ENCODE measurements at regions not wholly inside any gene's neighbourhood (a gene's known extent, or its start where the extent isn't known, plus 50 kb on each side); places are given as distances from the start of the nearest gene placed in this dataset.
"Not testable (repeated sequence)": the region's sequence is repeated elsewhere in the genome, so short reads cannot be mapped to it uniquely, and the experiment has no call there.

DNA sequence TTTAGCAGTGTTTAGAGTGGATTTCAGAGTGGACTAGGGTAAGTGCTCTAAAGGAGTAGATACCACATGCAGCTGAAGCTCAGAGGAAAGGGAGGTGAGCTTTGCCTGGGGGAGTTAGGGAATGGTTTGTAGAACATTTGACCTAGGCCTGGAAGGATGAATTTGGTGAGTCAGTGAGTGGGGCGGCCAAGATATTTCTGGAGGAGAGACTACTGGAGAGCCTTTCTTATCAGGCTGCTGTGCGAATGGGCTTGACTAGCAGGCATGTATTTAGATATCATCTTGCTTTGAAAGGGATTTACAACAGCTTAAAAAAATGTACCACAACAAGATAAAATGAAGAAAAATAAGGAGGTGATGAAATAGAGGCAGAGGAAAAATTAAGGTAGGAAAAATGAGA lies 77.8 kb upstream of the ROPN1 start:
- H3K36me3 ChIP-seq (ENCODE audit: control insufficient read depth, insufficient read depth, low read length, severe bottlenecking); H3K9ac ChIP-seq (ENCODE audit: low read length); H3K27me3 ChIP-seq (replicated peaks; ENCODE audit: control insufficient read depth, insufficient read depth, low read length); H3K4me1 ChIP-seq (ENCODE audit: control insufficient read depth, insufficient read depth, low read length); H3K9me3 ChIP-seq (ENCODE audit: control insufficient read depth, low read length); H3K4me3 ChIP-seq (ENCODE audit: low read length): not testable (repeated sequence)
- DNase-seq (ENCODE audit: low read depth): peak; percentile 43

DNA sequence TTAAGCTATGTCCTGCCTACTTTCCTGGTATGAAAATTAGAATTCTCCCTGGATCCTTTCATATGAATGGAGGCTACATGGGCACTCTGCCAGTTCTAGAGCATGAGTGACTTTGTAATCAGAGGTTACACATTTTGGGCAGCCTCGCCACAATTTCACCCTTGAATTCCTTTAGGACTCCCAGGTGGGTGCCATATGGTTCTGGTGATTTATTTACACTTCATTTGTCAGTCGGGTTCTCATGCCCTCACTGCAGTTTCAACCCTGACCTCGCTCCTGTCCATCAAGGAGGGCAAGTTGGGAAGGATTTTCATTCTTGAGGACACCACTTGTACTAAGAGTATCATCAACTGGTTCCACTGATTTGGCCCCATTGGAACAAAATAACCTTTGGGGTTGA lies 83.2 kb upstream of the ROPN1 start:
- not testable (repeated sequence) for H3K36me3 ChIP-seq (ENCODE audit: control insufficient read depth, insufficient read depth, low read length, severe bottlenecking); H3K9me3 ChIP-seq (ENCODE audit: control insufficient read depth, low read length); H3K4me3 ChIP-seq (ENCODE audit: low read length); DNase-seq (ENCODE audit: low read depth); H3K4me1 ChIP-seq (ENCODE audit: control insufficient read depth, insufficient read depth, low read length); H3K9ac ChIP-seq (ENCODE audit: low read length); H3K27me3 ChIP-seq (replicated peaks; ENCODE audit: control insufficient read depth, insufficient read depth, low read length)

DNA sequence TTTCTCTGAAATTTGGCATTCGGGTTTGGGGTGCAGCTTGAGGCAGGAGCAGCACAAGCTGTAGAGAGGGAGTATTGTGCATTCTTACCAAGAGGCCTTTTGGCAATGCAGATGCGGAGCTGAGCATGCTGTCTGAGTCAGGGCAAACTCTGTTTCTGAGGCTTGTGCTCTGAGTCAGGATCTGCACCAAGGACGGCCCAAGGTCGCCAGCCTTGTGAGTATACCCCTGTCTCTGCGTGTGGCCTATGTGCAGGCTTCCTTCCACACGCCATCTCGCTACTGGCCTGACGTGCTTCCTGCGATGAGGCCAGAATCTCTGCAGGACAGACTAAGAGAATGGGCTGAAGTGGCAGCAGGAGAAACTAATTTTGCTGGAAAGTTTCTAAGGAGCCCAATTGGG lies 83.8 kb upstream of the ROPN1 start:
- no peaks in the 10 kb centered on the region for H3K9me3 ChIP-seq (ENCODE audit: control insufficient read depth, low read length)
- H3K36me3 ChIP-seq (ENCODE audit: control insufficient read depth, insufficient read depth, low read length, severe bottlenecking): no peaks in the 10 kb centered on the region
- DNase-seq (ENCODE audit: low read depth): peak; percentile 37
- H3K27me3 ChIP-seq (replicated peaks; ENCODE audit: control insufficient read depth, insufficient read depth, low read length): no peaks in the 10 kb centered on the region
- peaks cover 7% of the 10 kb centered on the region for H3K4me1 ChIP-seq (ENCODE audit: control insufficient read depth, insufficient read depth, low read length)
- H3K4me3 ChIP-seq (ENCODE audit: low read length): no peak overlapping the region
- H3K9ac ChIP-seq (ENCODE audit: low read length): no peak overlapping the region

DNA sequence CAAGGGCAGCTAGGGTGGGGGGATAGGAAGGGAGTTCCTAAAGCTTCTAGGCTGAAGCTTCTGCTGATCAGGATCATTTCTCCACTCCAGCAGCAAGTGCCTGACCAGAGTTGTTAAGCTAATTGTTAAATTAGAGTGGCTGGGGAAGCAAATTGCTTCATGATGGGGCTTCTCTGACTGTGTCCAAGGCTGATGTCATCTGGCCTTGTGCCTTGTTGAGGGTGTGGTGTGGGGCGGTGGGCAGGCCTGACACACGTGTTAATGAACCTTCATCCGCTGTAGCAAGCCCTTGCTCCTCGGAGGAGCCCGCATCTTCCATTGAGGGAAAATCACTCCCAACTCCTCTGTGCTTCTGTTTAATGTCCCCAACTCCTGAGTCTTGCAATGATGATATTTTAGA lies 84.3 kb upstream of the ROPN1 start:
- Histone ChIP-seq H3K4me3 (ENCODE audit: low read length) (no peak overlapping the region), H3K36me3 (ENCODE audit: control insufficient read depth, insufficient read depth, low read length, severe bottlenecking) (no peaks in the 10 kb centered on the region), H3K4me1 (ENCODE audit: control insufficient read depth, insufficient read depth, low read length) (peaks cover 7% of the 10 kb centered on the region), H3K27me3 (replicated peaks; ENCODE audit: control insufficient read depth, insufficient read depth, low read length) (no peaks in the 10 kb centered on the region), H3K9me3 (ENCODE audit: control insufficient read depth, low read length) (no peaks in the 10 kb centered on the region), H3K9ac (ENCODE audit: low read length) (no peak overlapping the region)
- no peak for DNase-seq (ENCODE audit: low read depth)

DNA sequence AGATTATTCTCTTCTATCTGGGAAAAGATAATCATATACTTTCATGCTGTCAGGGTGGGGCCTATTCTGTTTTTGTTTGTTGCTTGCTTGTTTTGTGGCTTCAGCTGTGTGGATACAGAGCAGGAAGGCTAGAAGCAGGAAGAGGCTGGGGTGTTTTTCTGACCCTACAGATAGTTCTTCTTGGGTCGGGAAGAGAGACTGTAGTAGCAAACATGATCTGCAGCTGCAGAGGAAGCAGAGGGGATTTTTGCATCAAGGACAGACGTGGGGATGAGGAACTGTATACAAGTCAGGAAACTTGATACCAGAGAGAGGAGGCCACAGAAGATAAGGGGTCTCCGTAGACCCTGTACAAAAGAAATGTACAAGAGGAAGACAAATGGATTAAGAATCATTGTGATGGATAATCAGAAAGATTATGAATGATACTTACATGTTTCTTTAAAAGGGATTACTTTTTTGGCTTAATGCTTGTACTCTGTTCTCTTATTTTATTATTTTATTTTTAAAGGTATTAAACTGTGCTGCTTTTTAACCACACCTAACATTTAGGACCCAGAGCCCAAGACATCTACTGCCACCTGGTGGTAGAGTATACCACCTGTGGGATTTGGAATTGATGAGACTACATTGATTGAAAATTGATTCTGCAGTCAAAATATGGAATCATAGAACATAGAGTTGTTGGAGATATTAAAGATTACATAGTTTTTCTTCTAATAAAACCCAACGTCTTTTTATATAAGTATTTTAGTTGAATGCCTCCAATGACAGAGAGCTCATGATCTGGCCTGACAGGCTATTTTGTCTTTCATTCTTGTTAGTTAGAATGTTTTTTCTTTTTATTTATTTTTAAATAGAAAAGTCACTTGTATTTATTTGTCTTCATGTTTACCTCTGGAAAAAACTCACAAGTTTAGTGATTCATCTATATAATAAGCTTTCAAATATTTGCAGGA lies 87.3 kb upstream of the ROPN1 start:
- H3K4me1 ChIP-seq (ENCODE audit: control insufficient read depth, insufficient read depth, low read length): peaks cover 12% of the 10 kb centered on the region
- peak; percentile 84 for DNase-seq (ENCODE audit: low read depth)
- no peaks in the 10 kb centered on the region for H3K9me3 ChIP-seq (ENCODE audit: control insufficient read depth, low read length)
- no peak overlapping the region for H3K4me3 ChIP-seq (ENCODE audit: low read length)
- no peaks in the 10 kb centered on the region for H3K27me3 ChIP-seq (replicated peaks; ENCODE audit: control insufficient read depth, insufficient read depth, low read length)
- no peak overlapping the region for H3K9ac ChIP-seq (ENCODE audit: low read length)
- no peaks in the 10 kb centered on the region for H3K36me3 ChIP-seq (ENCODE audit: control insufficient read depth, insufficient read depth, low read length, severe bottlenecking)

DNA sequence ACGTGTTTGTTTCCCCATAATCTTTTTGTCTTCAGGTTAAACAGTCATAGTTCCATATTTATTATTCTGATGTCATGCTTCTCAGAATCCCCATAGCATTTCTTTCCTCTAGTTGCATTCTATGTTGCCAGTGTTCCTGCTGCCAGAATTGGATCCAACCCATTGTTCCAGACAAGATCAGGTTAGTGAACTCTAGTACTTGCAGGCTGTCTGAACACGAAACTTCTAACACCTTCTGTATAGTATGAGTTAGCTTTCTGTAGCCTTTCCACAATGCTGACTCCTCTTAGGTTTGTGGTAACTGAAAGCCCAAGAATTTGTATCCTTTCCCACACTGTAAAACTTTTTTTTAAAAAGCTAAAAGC lies 88.0 kb upstream of the ROPN1 start:
- Histone ChIP-seq H3K27me3 (replicated peaks; ENCODE audit: control insufficient read depth, insufficient read depth, low read length) (no peaks in the 10 kb centered on the region), H3K9me3 (ENCODE audit: control insufficient read depth, low read length) (no peaks in the 10 kb centered on the region), H3K36me3 (ENCODE audit: control insufficient read depth, insufficient read depth, low read length, severe bottlenecking) (no peaks in the 10 kb centered on the region), H3K4me3 (ENCODE audit: low read length) (no peak overlapping the region), H3K4me1 (ENCODE audit: control insufficient read depth, insufficient read depth, low read length) (peaks cover 17% of the 10 kb centered on the region), H3K9ac (ENCODE audit: low read length) (no peak overlapping the region)
- no peak for DNase-seq (ENCODE audit: low read depth)

DNA sequence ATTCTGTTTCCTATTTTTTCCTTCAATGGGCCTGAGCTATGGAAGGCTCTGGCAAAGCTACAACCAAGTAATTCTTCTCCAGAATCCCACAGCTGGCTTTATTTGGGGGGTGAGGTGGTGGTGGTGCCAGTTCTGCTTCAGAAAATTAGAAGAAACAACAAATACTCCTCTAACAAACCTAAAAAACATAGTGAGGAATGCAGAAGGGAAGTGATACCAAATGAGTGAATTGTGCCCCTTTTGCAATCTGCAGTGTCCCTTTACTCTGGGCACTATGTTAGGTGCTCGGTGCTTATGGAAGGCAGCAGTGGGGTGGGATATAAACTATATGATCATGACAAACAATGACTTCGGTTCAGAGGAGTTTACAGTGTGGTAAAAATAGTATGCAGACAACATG lies 90.4 kb upstream of the ROPN1 start:
- DNase-seq (ENCODE audit: low read depth): no peak
- Histone ChIP-seq H3K9ac (ENCODE audit: low read length) (no peak overlapping the region), H3K27me3 (replicated peaks; ENCODE audit: control insufficient read depth, insufficient read depth, low read length) (no peaks in the 10 kb centered on the region)

DNA sequence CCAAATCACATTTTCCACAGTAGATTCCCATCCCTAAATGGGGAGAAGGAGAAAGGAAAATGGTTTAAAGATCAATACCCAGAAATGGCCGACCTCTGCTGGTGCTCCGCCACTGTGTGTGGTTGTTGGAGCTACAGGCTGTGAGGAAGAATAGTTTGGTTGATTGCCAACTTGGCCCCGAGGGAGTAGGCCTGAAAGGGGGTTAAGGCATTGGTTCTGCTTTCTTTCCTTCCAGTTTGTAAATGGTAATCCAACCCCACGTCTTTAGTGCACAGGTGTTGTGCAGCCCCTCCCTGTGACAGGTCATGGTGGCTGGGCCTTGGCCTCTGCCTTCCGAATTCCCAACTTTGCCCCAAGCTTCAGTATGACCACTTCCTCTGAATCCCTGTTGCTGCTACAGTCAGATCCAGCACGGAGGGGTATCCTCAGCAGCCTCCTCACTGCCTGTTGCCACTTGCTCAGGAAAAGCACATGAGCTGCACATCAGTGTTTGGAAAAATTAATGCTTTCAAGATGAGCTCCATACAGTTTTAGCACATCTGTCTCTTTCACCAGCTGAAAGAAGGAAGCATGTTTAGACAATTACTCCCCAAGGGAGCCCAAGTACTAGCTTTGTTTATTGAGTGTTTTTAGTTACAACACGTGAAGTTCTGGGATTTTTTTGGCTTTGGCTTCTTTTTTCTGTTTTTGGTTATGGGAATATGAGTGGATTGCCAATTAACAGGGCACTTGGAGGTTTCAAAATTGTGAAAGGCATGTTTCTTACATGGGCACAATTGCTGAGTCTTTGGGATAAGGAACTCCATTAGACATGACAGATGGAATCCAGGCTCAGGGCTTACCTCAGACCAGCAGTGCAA lies 92.3 kb upstream of the ROPN1 start:
- peaks cover 11% of the 10 kb centered on the region for H3K4me1 ChIP-seq (ENCODE audit: control insufficient read depth, insufficient read depth, low read length)
- no peaks in the 10 kb centered on the region for H3K27me3 ChIP-seq (replicated peaks; ENCODE audit: control insufficient read depth, insufficient read depth, low read length)
- no peaks in the 10 kb centered on the region for H3K36me3 ChIP-seq (ENCODE audit: control insufficient read depth, insufficient read depth, low read length, severe bottlenecking)
- DNase-seq (ENCODE audit: low read depth): peak; percentile 89
- no peaks in the 10 kb centered on the region for H3K9me3 ChIP-seq (ENCODE audit: control insufficient read depth, low read length)
- H3K9ac ChIP-seq (ENCODE audit: low read length): no peak overlapping the region
- H3K4me3 ChIP-seq (ENCODE audit: low read length): no peak overlapping the region

More for the DNA sequence above, 90.4 kb upstream of the ROPN1 start:
- no peaks in the 10 kb centered on the region for H3K9me3 ChIP-seq (ENCODE audit: control insufficient read depth, low read length)
- H3K36me3 ChIP-seq (ENCODE audit: control insufficient read depth, insufficient read depth, low read length, severe bottlenecking): no peaks in the 10 kb centered on the region
- H3K4me1 ChIP-seq (ENCODE audit: control insufficient read depth, insufficient read depth, low read length): peaks cover 11% of the 10 kb centered on the region
- H3K4me3 ChIP-seq (ENCODE audit: low read length): no peak overlapping the region

DNA sequence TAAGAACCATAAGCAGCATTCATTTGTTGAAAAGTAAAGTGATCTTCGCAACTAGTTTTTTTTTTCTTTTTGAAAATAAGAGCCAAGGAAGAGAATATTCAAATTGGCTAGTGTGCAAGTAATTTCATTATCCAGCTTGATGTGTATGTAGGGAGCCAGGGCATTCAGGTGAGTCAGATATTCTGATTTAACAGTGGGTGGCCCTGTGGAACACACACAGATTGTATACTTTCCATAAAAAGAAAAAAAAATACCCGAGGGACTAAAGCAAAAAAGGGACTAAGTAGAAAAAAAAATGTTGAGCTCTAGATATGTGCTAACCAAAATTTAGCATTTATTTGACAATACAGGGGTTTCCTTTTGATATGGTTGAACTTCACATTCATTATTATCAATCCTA lies 96.9 kb upstream of the ROPN1 start:
- Histone ChIP-seq H3K9ac (ENCODE audit: low read length) (no peak overlapping the region), H3K4me3 (ENCODE audit: low read length) (no peak overlapping the region), H3K9me3 (ENCODE audit: control insufficient read depth, low read length) (no peaks in the 10 kb centered on the region), H3K36me3 (ENCODE audit: control insufficient read depth, insufficient read depth, low read length, severe bottlenecking) (no peaks in the 10 kb centered on the region), H3K4me1 (ENCODE audit: control insufficient read depth, insufficient read depth, low read length) (peaks cover 10% of the 10 kb centered on the region), H3K27me3 (replicated peaks; ENCODE audit: control insufficient read depth, insufficient read depth, low read length) (no peaks in the 10 kb centered on the region)
- no peak for DNase-seq (ENCODE audit: low read depth)

DNA sequence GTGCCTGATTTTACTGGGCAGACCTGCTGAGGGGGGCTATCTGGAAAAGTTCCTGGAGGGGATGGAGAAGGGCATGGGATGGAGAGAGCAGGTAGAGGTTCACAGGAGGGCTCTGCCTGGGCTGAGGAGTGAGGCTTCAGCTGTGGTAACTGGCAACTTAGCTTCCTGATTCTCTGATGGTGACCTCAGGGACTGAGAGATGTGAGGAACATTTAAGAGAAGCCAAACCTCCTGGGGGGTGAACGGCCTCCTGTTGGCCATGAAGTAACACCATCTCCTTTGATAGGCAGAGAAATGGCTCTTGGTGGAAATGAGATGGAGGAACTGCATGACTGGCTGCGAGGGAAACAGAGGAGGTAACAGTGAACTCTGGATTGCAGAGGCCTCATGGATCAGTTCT lies 97.3 kb upstream of the ROPN1 start:
- Histone ChIP-seq H3K36me3 (ENCODE audit: control insufficient read depth, insufficient read depth, low read length, severe bottlenecking) (no peaks in the 10 kb centered on the region), H3K9me3 (ENCODE audit: control insufficient read depth, low read length) (no peaks in the 10 kb centered on the region), H3K4me1 (ENCODE audit: control insufficient read depth, insufficient read depth, low read length) (peaks cover 6% of the 10 kb centered on the region), H3K9ac (ENCODE audit: low read length) (no peak overlapping the region), H3K4me3 (ENCODE audit: low read length) (no peak overlapping the region), H3K27me3 (replicated peaks; ENCODE audit: control insufficient read depth, insufficient read depth, low read length) (no peaks in the 10 kb centered on the region)
- DNase-seq (ENCODE audit: low read depth): no peak

DNA sequence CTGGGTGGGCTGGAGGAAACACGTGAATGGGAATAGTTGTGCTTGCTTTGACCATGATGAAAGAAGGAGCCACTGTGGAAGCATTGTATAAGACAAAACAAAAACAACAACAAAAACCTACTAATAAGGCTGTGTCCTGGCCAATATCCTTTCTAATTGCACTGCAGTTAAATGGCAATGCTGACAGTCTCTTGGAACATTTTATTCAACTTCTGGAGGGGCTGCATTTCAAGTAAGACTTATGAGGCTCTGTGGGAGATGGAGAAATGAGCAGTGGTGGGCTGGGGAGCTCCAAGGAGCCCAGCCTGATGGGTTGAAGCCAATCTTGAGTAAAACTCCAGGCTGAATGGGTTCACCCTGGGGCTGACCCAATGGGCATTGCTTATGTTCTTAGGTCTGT lies 99.8 kb upstream of the ROPN1 start:
- no peaks in the 10 kb centered on the region for H3K27me3 ChIP-seq (replicated peaks; ENCODE audit: control insufficient read depth, insufficient read depth, low read length)
- no peaks in the 10 kb centered on the region for H3K36me3 ChIP-seq (ENCODE audit: control insufficient read depth, insufficient read depth, low read length, severe bottlenecking)
- no peak overlapping the region for H3K9ac ChIP-seq (ENCODE audit: low read length)
- no peaks in the 10 kb centered on the region for H3K4me1 ChIP-seq (ENCODE audit: control insufficient read depth, insufficient read depth, low read length)
- no peak for DNase-seq (ENCODE audit: low read depth)
- H3K9me3 ChIP-seq (ENCODE audit: control insufficient read depth, low read length): no peaks in the 10 kb centered on the region
- H3K4me3 ChIP-seq (ENCODE audit: low read length): no peak overlapping the region

Data from adipocyte (in vitro differentiated cells).